ENCODE measurements at regions not wholly inside any gene's neighbourhood (a gene's known extent, or its start where the extent isn't known, plus 50 kb on each side); places are given as distances from the start of the nearest gene placed in this dataset.
"Not testable (repeated sequence)": the region's sequence is repeated elsewhere in the genome, so short reads cannot be mapped to it uniquely, and the experiment has no call there.

GRCh38 chr2:111463956-111464355, 343.2 kb downstream of the BCL2L11 start:
- DNase-seq; H3K9me3 ChIP-seq (ENCODE audit: control extremely low read depth in 1 of 3, control insufficient read depth in 2 of 3, insufficient read depth in 1 of 3, low read length in 2 of 3); H3K27ac ChIP-seq (ENCODE audit: low read length in 2 of 2); H4K20me1 ChIP-seq (ENCODE audit: control insufficient read depth, insufficient read depth, low read length, poor library complexity, severe bottlenecking); H3K4me2 ChIP-seq (replicated peaks; ENCODE audit: low read depth, low read length, poor library complexity, severe bottlenecking); H3K9me3 Mint-ChIP-seq (ENCODE audit: insufficient read depth); intact Hi-C loops (cut with micrococcal nuclease); H3K27me3 ChIP-seq (replicated peaks in 1 of 4; ENCODE audit: control extremely low read depth in 1 of 4, control insufficient read depth in 3 of 4, insufficient read depth in 4 of 4, low read length in 3 of 4); H3K4me1 ChIP-seq (ENCODE audit: control insufficient read depth in 2 of 2, insufficient read depth in 2 of 2, low read length in 2 of 2); H3K79me2 ChIP-seq (ENCODE audit: control insufficient read depth, insufficient read depth, low read length); CTCF ChIA-PET; H3K4me3 Mint-ChIP-seq; H3K36me3 ChIP-seq (replicated peaks in 1 of 2; ENCODE audit: control extremely low read depth in 1 of 2, control insufficient read depth in 1 of 2, extremely low read depth in 1 of 2, insufficient read depth in 2 of 2, low read length in 1 of 2); H3K4me1 Mint-ChIP-seq; POLR2A ChIA-PET; H3K4me3 ChIP-seq (ENCODE audit: control extremely low read depth in 1 of 5, extremely low read depth in 1 of 5, insufficient read depth in 1 of 5, low read depth in 2 of 5, low read length in 4 of 5); H3K27ac Mint-ChIP-seq; H3K27me3 Mint-ChIP-seq; H3K9ac ChIP-seq (ENCODE audit: low read length); H2AFZ ChIP-seq (ENCODE audit: insufficient read depth, low read depth, low read length, poor library complexity, severe bottlenecking): not testable (repeated sequence)
- no CpG with 5 or more reads among the region's 10 CpGs for WGBS (ENCODE audit: insufficient coverage)
- ATAC-seq (ENCODE audit: low read depth): peak; percentile 99

- H3K79me2 ChIP-seq (ENCODE audit: control insufficient read depth, insufficient read depth, low read length); H3K9ac ChIP-seq (ENCODE audit: low read length); H3K9me3 ChIP-seq (ENCODE audit: control extremely low read depth in 1 of 3, control insufficient read depth in 2 of 3, insufficient read depth in 1 of 3, low read length in 2 of 3); H3K4me2 ChIP-seq (replicated peaks; ENCODE audit: low read depth, low read length, poor library complexity, severe bottlenecking); H3K27ac Mint-ChIP-seq; H3K9me3 Mint-ChIP-seq (ENCODE audit: insufficient read depth); ATAC-seq (ENCODE audit: low read depth); CTCF ChIA-PET; DNase-seq; H3K27ac ChIP-seq (ENCODE audit: low read length in 2 of 2); H3K4me1 ChIP-seq (ENCODE audit: control insufficient read depth in 2 of 2, insufficient read depth in 2 of 2, low read length in 2 of 2); H3K4me3 ChIP-seq (ENCODE audit: control extremely low read depth in 1 of 5, extremely low read depth in 1 of 5, insufficient read depth in 1 of 5, low read depth in 2 of 5, low read length in 4 of 5); intact Hi-C loops (cut with micrococcal nuclease); H3K27me3 ChIP-seq (replicated peaks in 1 of 4; ENCODE audit: control extremely low read depth in 1 of 4, control insufficient read depth in 3 of 4, insufficient read depth in 4 of 4, low read length in 3 of 4); H3K27me3 Mint-ChIP-seq; H2AFZ ChIP-seq (ENCODE audit: insufficient read depth, low read depth, low read length, poor library complexity, severe bottlenecking); H4K20me1 ChIP-seq (ENCODE audit: control insufficient read depth, insufficient read depth, low read length, poor library complexity, severe bottlenecking); H3K4me1 Mint-ChIP-seq; H3K36me3 ChIP-seq (replicated peaks in 1 of 2; ENCODE audit: control extremely low read depth in 1 of 2, control insufficient read depth in 1 of 2, extremely low read depth in 1 of 2, insufficient read depth in 2 of 2, low read length in 1 of 2); H3K4me3 Mint-ChIP-seq; POLR2A ChIA-PET: not testable (repeated sequence)
- WGBS (ENCODE audit: insufficient coverage): no CpG with 5 or more reads among the region's 10 CpGs
These were observed 343.7 kb downstream of the BCL2L11 start for GRCh38 chr2:111464367-111464766.

- H3K4me3 ChIP-seq (ENCODE audit: control extremely low read depth in 1 of 5, extremely low read depth in 1 of 5, insufficient read depth in 1 of 5, low read depth in 2 of 5, low read length in 4 of 5); H3K9me3 Mint-ChIP-seq (ENCODE audit: insufficient read depth); intact Hi-C loops (cut with micrococcal nuclease); H3K4me1 ChIP-seq (ENCODE audit: control insufficient read depth in 2 of 2, insufficient read depth in 2 of 2, low read length in 2 of 2); H3K27me3 Mint-ChIP-seq; H3K4me1 Mint-ChIP-seq; H2AFZ ChIP-seq (ENCODE audit: insufficient read depth, low read depth, low read length, poor library complexity, severe bottlenecking); H3K36me3 ChIP-seq (replicated peaks in 1 of 2; ENCODE audit: control extremely low read depth in 1 of 2, control insufficient read depth in 1 of 2, extremely low read depth in 1 of 2, insufficient read depth in 2 of 2, low read length in 1 of 2); H3K27me3 ChIP-seq (replicated peaks in 1 of 4; ENCODE audit: control extremely low read depth in 1 of 4, control insufficient read depth in 3 of 4, insufficient read depth in 4 of 4, low read length in 3 of 4); H3K9me3 ChIP-seq (ENCODE audit: control extremely low read depth in 1 of 3, control insufficient read depth in 2 of 3, insufficient read depth in 1 of 3, low read length in 2 of 3); POLR2A ChIA-PET; H3K27ac Mint-ChIP-seq; CTCF ChIA-PET; H3K9ac ChIP-seq (ENCODE audit: low read length); H3K27ac ChIP-seq (ENCODE audit: low read length in 2 of 2); DNase-seq; H4K20me1 ChIP-seq (ENCODE audit: control insufficient read depth, insufficient read depth, low read length, poor library complexity, severe bottlenecking); H3K4me2 ChIP-seq (replicated peaks; ENCODE audit: low read depth, low read length, poor library complexity, severe bottlenecking); H3K79me2 ChIP-seq (ENCODE audit: control insufficient read depth, insufficient read depth, low read length); H3K4me3 Mint-ChIP-seq; ATAC-seq (ENCODE audit: low read depth): not testable (repeated sequence)
- WGBS (ENCODE audit: insufficient coverage): no CpG with 5 or more reads among the region's 3 CpGs
These were observed 344.8 kb downstream of the BCL2L11 start for GRCh38 chr2:111465521-111465920.

- H3K4me2 ChIP-seq (replicated peaks; ENCODE audit: low read depth, low read length, poor library complexity, severe bottlenecking); intact Hi-C loops (cut with micrococcal nuclease); H3K79me2 ChIP-seq (ENCODE audit: control insufficient read depth, insufficient read depth, low read length); H3K27ac ChIP-seq (ENCODE audit: low read length in 2 of 2); DNase-seq; CTCF ChIA-PET; POLR2A ChIA-PET; H2AFZ ChIP-seq (ENCODE audit: insufficient read depth, low read depth, low read length, poor library complexity, severe bottlenecking); H3K9ac ChIP-seq (ENCODE audit: low read length); H3K27me3 Mint-ChIP-seq; H3K4me3 Mint-ChIP-seq; ATAC-seq (ENCODE audit: low read depth); H3K4me1 ChIP-seq (ENCODE audit: control insufficient read depth in 2 of 2, insufficient read depth in 2 of 2, low read length in 2 of 2); H3K4me3 ChIP-seq (ENCODE audit: control extremely low read depth in 1 of 5, extremely low read depth in 1 of 5, insufficient read depth in 1 of 5, low read depth in 2 of 5, low read length in 4 of 5); H3K27me3 ChIP-seq (replicated peaks in 1 of 4; ENCODE audit: control extremely low read depth in 1 of 4, control insufficient read depth in 3 of 4, insufficient read depth in 4 of 4, low read length in 3 of 4); H4K20me1 ChIP-seq (ENCODE audit: control insufficient read depth, insufficient read depth, low read length, poor library complexity, severe bottlenecking); H3K4me1 Mint-ChIP-seq; H3K9me3 Mint-ChIP-seq (ENCODE audit: insufficient read depth); H3K27ac Mint-ChIP-seq; H3K9me3 ChIP-seq (ENCODE audit: control extremely low read depth in 1 of 3, control insufficient read depth in 2 of 3, insufficient read depth in 1 of 3, low read length in 2 of 3); H3K36me3 ChIP-seq (replicated peaks in 1 of 2; ENCODE audit: control extremely low read depth in 1 of 2, control insufficient read depth in 1 of 2, extremely low read depth in 1 of 2, insufficient read depth in 2 of 2, low read length in 1 of 2): not testable (repeated sequence)
- 100% methylated on average over 1 of the region's 4 CpGs for whole genome bisulfite sequencing (ENCODE audit: insufficient coverage)
These were observed 346.0 kb downstream of the BCL2L11 start for GRCh38 chr2:111466744-111467143.
